HFFc6 (cell line): ENCODE measurements at regions not wholly inside any gene's neighbourhood (a gene's known extent, or its start where the extent isn't known, plus 50 kb on each side); places are given as distances from the start of the nearest gene placed in this dataset.

Experiments used
- DNase-seq: peaks from one replicate; pipeline ENCODE4 v3.0.0-alpha.2; 2018
- H3K27ac Mint-ChIP-seq: 2 replicates; pipeline ENCODE4 v1.8.0; 2020; ENCODE audit warnings: mild to moderate bottlenecking, mixed read lengths
- H3K27me3 Mint-ChIP-seq: 2 replicates; pipeline ENCODE4 v1.8.0; 2021; ENCODE audit warnings: mild to moderate bottlenecking, moderate library complexity, mixed read lengths; ENCODE audit not compliant: insufficient read depth
- H3K36me3 Mint-ChIP-seq: 2 replicates; pipeline ENCODE4 v1.8.0; 2021; ENCODE audit warnings: low read depth, mixed read lengths
- H3K4me1 Mint-ChIP-seq: 2 replicates; pipeline ENCODE4 v1.8.0; 2020; ENCODE audit warnings: low read depth, mixed read lengths
- H3K4me3 Mint-ChIP-seq: 2 replicates; pipeline ENCODE4 v1.8.0; 2020; ENCODE audit warnings: mild to moderate bottlenecking, moderate library complexity, mixed read lengths
- H3K9me3 Mint-ChIP-seq: 2 replicates; pipeline ENCODE4 v1.8.0; 2020; ENCODE audit warnings: mild to moderate bottlenecking, mixed read lengths
- TF ChIP-seq, protein P1 (sequence below): fragments of 200-600 bp; sonication (generic); IDR thresholded peaks from 2 replicates; pipeline ENCODE4 v1.5.0; 2021; ENCODE audit warnings: antibody characterized with exemption, mild to moderate bottlenecking

DNA sequence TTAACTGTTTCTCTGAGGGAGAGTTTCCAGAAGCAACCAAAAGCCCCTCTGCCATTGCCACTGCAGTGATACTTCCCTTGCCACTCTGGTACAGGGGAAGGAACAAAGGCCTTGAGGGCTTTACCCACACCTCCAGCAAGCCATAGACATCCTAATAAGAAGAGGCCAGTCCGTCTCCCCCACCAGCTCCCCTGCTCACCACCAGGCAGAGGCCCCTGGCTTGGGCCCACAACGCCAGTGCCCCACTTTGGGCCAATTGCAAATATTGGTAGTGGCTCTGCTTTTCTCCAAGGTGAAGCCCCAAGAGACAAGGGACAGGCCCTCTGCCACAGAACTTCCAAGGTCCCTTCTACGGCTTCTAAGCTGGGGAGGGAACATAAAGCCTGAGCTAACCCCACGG lies 833.0 kb downstream of the DACH1 start:
- no peaks in the 10 kb centered on the region for H3K27me3 Mint-ChIP-seq
- H3K4me3 Mint-ChIP-seq, result no peak overlapping the region
- no peaks in the 10 kb centered on the region for H3K4me1 Mint-ChIP-seq
- H3K27ac Mint-ChIP-seq, result no peak overlapping the region
- H3K9me3 Mint-ChIP-seq, result peaks cover 37% of the 10 kb centered on the region
- TF ChIP-seq, protein P1, sequence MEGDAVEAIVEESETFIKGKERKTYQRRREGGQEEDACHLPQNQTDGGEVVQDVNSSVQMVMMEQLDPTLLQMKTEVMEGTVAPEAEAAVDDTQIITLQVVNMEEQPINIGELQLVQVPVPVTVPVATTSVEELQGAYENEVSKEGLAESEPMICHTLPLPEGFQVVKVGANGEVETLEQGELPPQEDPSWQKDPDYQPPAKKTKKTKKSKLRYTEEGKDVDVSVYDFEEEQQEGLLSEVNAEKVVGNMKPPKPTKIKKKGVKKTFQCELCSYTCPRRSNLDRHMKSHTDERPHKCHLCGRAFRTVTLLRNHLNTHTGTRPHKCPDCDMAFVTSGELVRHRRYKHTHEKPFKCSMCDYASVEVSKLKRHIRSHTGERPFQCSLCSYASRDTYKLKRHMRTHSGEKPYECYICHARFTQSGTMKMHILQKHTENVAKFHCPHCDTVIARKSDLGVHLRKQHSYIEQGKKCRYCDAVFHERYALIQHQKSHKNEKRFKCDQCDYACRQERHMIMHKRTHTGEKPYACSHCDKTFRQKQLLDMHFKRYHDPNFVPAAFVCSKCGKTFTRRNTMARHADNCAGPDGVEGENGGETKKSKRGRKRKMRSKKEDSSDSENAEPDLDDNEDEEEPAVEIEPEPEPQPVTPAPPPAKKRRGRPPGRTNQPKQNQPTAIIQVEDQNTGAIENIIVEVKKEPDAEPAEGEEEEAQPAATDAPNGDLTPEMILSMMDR, result no peak
- no peaks in the 10 kb centered on the region for H3K36me3 Mint-ChIP-seq
- DNase-seq, result no peak

DNA sequence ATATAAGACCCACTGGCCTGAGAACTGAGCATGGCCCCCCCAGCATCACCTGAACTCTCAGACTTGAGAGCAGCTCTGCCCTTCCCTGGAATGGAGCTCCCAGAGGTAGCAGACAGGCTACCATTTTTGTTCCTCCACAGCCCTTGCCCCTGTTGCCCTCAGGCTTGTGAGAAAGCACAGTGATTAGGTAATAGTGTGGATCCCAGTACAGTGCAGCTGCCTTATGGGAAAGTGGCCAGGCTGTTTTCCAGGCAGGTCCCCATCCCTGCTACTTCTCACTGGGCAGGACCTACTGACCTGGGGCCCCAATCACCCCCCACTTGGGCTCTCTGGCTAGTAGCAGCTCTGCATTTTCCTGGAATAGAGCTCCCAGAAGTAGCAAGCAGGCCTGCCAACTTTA lies 834.0 kb downstream of the DACH1 start:
- Mint-ChIP-seq H3K27me3 (no peaks in the 10 kb centered on the region), H3K9me3 (peaks cover 46% of the 10 kb centered on the region), H3K4me3 (no peak overlapping the region), H3K27ac (no peak overlapping the region), H3K36me3 (no peaks in the 10 kb centered on the region), H3K4me1 (no peaks in the 10 kb centered on the region)
- DNase-seq, result no peak
- TF ChIP-seq, protein P1, result no peak

DNA sequence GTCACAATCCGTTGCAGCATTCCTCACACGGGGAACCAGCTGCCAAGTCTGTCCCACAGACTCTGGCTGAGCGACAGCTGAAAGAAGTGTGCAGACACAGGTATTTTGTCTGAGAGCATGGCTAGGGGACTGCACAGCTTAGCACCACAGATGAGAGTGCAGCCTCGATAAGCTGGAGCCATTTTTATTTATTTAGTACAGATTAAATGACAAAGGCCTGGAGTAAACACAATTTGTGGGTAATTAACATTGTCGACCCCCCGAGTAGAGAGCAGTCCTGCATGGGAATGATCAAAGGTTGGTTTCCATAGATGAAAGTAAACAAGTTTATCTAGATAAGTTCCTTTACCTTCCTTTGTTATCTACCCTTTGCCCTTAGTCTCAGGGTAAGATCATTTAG lies 836.2 kb downstream of the DACH1 start:
- no peak for DNase-seq
- Mint-ChIP-seq H3K27ac (no peak overlapping the region), H3K36me3 (no peaks in the 10 kb centered on the region), H3K9me3 (peaks cover 57% of the 10 kb centered on the region), H3K4me3 (no peak overlapping the region), H3K4me1 (no peaks in the 10 kb centered on the region), H3K27me3 (no peaks in the 10 kb centered on the region)
- TF ChIP-seq, protein P1, result no peak

DNA sequence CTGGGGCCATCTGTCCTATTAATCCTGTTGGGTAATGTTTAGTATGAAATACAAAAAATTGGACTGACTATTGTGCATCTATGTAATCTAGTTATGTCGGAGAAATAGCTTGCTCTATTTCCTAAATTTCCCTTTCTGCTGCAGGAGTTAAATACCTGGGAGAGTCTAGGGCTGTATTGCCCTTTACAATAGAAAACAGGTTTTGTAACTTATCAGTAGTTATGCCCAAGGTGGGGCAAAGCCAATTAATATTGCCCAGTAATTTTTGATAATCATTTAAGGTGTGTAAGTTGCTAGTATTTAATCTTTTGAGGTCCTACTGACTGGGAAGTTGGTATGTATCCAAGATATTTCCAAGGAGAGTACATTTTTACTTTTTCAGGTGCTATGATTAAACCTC lies 838.1 kb downstream of the DACH1 start:
- no peaks in the 10 kb centered on the region for H3K36me3 Mint-ChIP-seq
- TF ChIP-seq, protein P1, result no peak
- H3K9me3 Mint-ChIP-seq, result peaks cover 50% of the 10 kb centered on the region
- H3K27ac Mint-ChIP-seq, result no peak overlapping the region
- no peaks in the 10 kb centered on the region for H3K27me3 Mint-ChIP-seq
- H3K4me3 Mint-ChIP-seq, result no peak overlapping the region
- DNase-seq, result no peak
- H3K4me1 Mint-ChIP-seq, result no peaks in the 10 kb centered on the region

DNA sequence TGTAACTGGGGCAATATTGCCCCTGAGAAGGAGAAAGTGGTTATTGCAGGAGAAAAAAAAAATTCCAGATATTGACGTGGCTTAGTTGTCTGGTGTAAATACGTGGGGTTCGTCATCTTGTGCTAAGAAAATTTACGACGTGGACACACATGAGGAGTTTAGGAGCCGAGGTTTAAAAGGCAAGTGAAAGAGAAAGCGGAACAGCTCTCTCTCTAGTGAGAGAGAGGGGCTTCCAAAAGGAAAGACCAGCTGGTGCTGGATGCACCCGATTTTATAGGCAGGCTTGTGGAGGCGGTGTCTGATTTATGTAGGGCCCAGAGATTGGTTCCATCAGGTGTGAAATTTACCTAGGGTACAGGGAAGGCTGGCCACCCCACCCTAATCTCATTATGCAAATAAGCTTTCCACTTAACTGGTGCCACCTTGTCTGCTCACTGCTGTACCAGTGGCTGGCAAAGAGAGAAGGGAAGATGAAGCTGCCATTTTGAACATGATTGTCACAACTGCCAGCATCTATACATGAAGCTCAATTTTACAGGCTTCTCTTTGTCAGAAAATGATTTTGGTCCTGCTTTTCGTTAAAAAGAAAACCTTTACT lies 845.1 kb downstream of the DACH1 start:
- Mint-ChIP-seq H3K27me3 (peaks cover 2% of the 10 kb centered on the region; the same call in 1 of the 2 replicates), H3K4me1 (no peaks in the 10 kb centered on the region), H3K27ac (no peak overlapping the region), H3K4me3 (no peak overlapping the region), H3K9me3 (peaks cover 25% of the 10 kb centered on the region), H3K36me3 (no peaks in the 10 kb centered on the region)
- no peak for DNase-seq
- TF ChIP-seq, protein P1, result no peak

DNA sequence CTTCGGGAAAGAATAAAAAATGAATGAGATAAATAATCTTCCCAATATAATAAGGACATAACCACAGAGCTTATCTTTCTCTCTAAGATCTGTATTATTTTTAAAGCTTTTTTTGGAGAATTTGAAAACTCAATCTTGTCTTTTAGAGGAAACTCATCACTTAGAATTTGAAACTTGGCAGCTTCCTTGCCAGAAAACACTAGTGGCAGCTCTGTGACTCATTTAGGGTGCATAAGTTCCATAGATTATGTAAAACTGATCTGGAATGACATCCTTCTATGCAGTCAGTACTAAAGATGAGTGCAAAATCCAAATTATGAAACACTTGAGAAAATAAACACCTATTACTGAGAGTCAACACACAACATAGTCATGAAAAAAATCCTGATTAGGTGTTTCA lies 848.0 kb downstream of the DACH1 start:
- Mint-ChIP-seq H3K27me3 (peaks cover 2% of the 10 kb centered on the region; the same call in 1 of the 2 replicates), H3K36me3 (no peaks in the 10 kb centered on the region), H3K9me3 (peaks cover 21% of the 10 kb centered on the region), H3K4me1 (no peaks in the 10 kb centered on the region), H3K27ac (no peak overlapping the region), H3K4me3 (no peak overlapping the region)
- TF ChIP-seq, protein P1, result no peak
- DNase-seq, result no peak
